CD4-positive, alpha-beta T cell (primary cell): ENCODE measurements at regions not wholly inside any gene's neighbourhood (a gene's known extent, or its start where the extent isn't known, plus 50 kb on each side); places are given as distances from the start of the nearest gene placed in this dataset.

Source experiments
- ATAC-seq: fragments of 200-7000 bp; cut with Tn5 transposase; one replicate; pipeline ENCODE4 v1.10.0; 2022; ENCODE audit warnings: mild to moderate bottlenecking; ENCODE audit not compliant: poor library complexity
- CTCF ChIA-PET: fragments of 350-600 bp; sonication (Branson Sonifier 250); formaldehyde crosslinking; loops from one replicate; lab custom pipeline; 2021; ENCODE audit warnings: antibody characterized with exemption, inconsistent platforms; lab: Charles Lee
- POLR2A ChIA-PET: fragments of 350-600 bp; sonication (Branson Sonifier 250); formaldehyde crosslinking; loops from one replicate; lab custom pipeline; 2021; ENCODE audit warnings: antibody characterized with exemption, inconsistent platforms; lab: Charles Lee
- DNase-seq, 14 experiments: peaks; one replicate each; pipeline ENCODE4 v3.0.0-alpha.2; 2013 to 2020; ENCODE audit warnings: mixed read lengths in 2 of 14
- H3K27ac ChIP-seq, 2 donors: one replicate each; pipeline versions ENCODE4 v1.5.1 to v1.7.0; 2013; ENCODE audit warnings: low read length in 2 of 2, low read depth in 1 of 2, mild to moderate bottlenecking in 1 of 2
- H3K27me3 ChIP-seq, 2 experiments: 1 replicate in 1 of 2; 2 replicates in 1 of 2; pipeline versions ENCODE4 v1.6.1 to v1.7.0; 2013; ENCODE audit warnings: low read length in 2 of 2, control low read depth in 1 of 2, mild to moderate bottlenecking in 1 of 2, moderate library complexity in 1 of 2; ENCODE audit not compliant: insufficient read depth in 2 of 2, control insufficient read depth in 1 of 2
- H3K36me3 ChIP-seq: one replicate; pipeline ENCODE4 v1.6.1; 2013; ENCODE audit warnings: low read length, control low read depth; ENCODE audit not compliant: insufficient read depth
- H3K4me1 ChIP-seq: one replicate; pipeline ENCODE4 v1.6.1; 2013; ENCODE audit warnings: low read length, control low read depth; ENCODE audit not compliant: insufficient read depth
- H3K4me3 ChIP-seq: one replicate; pipeline ENCODE4 v1.5.1; 2013; ENCODE audit warnings: mild to moderate bottlenecking, low read length, moderate library complexity
- H3K9me3 ChIP-seq, 2 experiments: 1 replicate in 1 of 2; 2 replicates in 1 of 2; pipeline versions ENCODE4 v1.6.1 to v1.7.0; 2013; ENCODE audit warnings: low read length in 2 of 2, mild to moderate bottlenecking in 2 of 2, control low read depth in 1 of 2, moderate library complexity in 1 of 2; ENCODE audit not compliant: control insufficient read depth in 1 of 2, insufficient read depth in 1 of 2
- H3K27ac Mint-ChIP-seq: one replicate; pipeline ENCODE4 v1.8.0; 2020; ENCODE audit warnings: mixed read lengths
- H3K27me3 Mint-ChIP-seq: one replicate; pipeline ENCODE4 v1.8.0; 2021; ENCODE audit warnings: mixed read lengths
- H3K36me3 Mint-ChIP-seq: one replicate; pipeline ENCODE4 v1.8.0; 2021; ENCODE audit warnings: low read depth, mixed read lengths
- H3K4me1 Mint-ChIP-seq: one replicate; pipeline ENCODE4 v1.8.0; 2021; ENCODE audit warnings: low read depth, mixed read lengths
- H3K4me3 Mint-ChIP-seq: one replicate; pipeline ENCODE4 v1.8.0; 2020; ENCODE audit warnings: mild to moderate bottlenecking, mixed read lengths
- H3K9me3 Mint-ChIP-seq: one replicate; pipeline ENCODE4 v1.8.0; 2020; ENCODE audit warnings: mixed read lengths
- intact Hi-C, 2 experiments: fragments of 100-400 bp; cut with DNase I in 1 of 2; cut with micrococcal nuclease in 1 of 2; formaldehyde crosslinking; loops; one replicate each; pipeline versions ENCODE4 v1.15.1 to v1.9.0; 2023 to 2025; cut with DNase I, micrococcal nuclease
- TF ChIP-seq, protein P1 (sequence below): fragments of 200-600 bp; IDR thresholded peaks from one replicate; pipeline ENCODE4 v1.8.0; 2022; ENCODE audit warnings: antibody characterized with exemption, mild to moderate bottlenecking

DNA sequence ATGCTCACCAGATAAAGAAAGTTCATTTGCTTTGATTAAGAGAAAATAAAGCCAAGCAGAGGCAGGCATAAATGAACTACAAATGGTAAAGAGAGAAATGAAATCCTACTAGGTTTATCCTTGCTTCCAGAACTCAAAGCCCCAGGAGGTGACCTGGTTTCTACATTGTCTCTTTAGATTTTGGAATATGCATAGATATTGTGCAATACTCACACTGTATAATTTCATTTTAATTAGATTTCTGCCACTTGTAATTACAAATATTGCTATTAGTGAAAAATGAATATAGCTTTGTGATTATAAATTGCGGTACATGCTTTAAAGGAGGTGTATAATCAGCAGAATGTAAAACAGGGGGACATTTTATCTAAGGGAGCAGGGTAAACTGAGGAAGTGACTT is 76.9 kb upstream of the NRXN1 start:
- Histone ChIP-seq H3K27me3 (no peaks in the 10 kb centered on the region), H3K27ac (no peak overlapping the region), H3K4me1 (no peaks in the 10 kb centered on the region), H3K4me3 (no peak overlapping the region), H3K36me3 (no peaks in the 10 kb centered on the region), H3K9me3 (no peaks in the 10 kb centered on the region)
- ATAC-seq, result no peak
- no peak overlapping the region for H3K4me3 Mint-ChIP-seq
- intact Hi-C loops, result no loop called here
- TF ChIP-seq, protein P1, sequence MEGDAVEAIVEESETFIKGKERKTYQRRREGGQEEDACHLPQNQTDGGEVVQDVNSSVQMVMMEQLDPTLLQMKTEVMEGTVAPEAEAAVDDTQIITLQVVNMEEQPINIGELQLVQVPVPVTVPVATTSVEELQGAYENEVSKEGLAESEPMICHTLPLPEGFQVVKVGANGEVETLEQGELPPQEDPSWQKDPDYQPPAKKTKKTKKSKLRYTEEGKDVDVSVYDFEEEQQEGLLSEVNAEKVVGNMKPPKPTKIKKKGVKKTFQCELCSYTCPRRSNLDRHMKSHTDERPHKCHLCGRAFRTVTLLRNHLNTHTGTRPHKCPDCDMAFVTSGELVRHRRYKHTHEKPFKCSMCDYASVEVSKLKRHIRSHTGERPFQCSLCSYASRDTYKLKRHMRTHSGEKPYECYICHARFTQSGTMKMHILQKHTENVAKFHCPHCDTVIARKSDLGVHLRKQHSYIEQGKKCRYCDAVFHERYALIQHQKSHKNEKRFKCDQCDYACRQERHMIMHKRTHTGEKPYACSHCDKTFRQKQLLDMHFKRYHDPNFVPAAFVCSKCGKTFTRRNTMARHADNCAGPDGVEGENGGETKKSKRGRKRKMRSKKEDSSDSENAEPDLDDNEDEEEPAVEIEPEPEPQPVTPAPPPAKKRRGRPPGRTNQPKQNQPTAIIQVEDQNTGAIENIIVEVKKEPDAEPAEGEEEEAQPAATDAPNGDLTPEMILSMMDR, result no peak
- H3K9me3 Mint-ChIP-seq, result peaks cover 2% of the 10 kb centered on the region
- DNase-seq, result no peak
- H3K27ac Mint-ChIP-seq, result no peak overlapping the region
- CTCF ChIA-PET, result no interaction called here
- H3K36me3 Mint-ChIP-seq, result no peaks in the 10 kb centered on the region
- H3K27me3 Mint-ChIP-seq, result no peaks in the 10 kb centered on the region
- H3K4me1 Mint-ChIP-seq, result no peaks in the 10 kb centered on the region
- POLR2A ChIA-PET, result no interaction called here

DNA sequence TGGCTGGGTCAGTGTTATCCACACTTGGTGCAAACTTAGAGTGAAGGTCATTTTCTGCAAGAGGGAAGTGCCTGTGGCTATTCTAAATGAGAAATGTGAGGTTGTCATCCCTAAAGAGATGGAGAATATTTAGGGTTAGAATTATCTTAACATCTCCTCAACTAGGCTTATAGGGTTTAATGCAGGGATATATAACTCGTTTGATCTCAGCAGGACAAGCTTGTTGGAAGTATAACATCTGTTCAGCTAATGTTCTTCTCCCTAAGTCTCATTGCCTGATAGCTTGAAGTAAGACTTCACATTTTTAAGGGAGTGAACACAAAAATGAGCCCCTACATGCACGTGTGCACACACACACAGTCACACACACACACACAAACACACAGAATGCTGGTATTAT is 75.9 kb upstream of the NRXN1 start:
- TF ChIP-seq, protein P1, result no peak
- ATAC-seq (no peak), DNase-seq (no peak)
- Mint-ChIP-seq H3K4me1 (no peaks in the 10 kb centered on the region), H3K4me3 (no peak overlapping the region), H3K27ac (no peak overlapping the region), H3K27me3 (no peaks in the 10 kb centered on the region), H3K36me3 (no peaks in the 10 kb centered on the region), H3K9me3 (peaks cover 2% of the 10 kb centered on the region)
- intact Hi-C loops, result no loop called here
- ChIA-PET CTCF (no interaction called here), POLR2A (no interaction called here)
- Histone ChIP-seq H3K4me1 (no peaks in the 10 kb centered on the region), H3K4me3 (no peak overlapping the region), H3K36me3 (no peaks in the 10 kb centered on the region), H3K27ac (no peak overlapping the region), H3K9me3 (peaks cover 0 to 8% of the 10 kb centered on the region in 2 experiments), H3K27me3 (no peaks in the 10 kb centered on the region)

DNA sequence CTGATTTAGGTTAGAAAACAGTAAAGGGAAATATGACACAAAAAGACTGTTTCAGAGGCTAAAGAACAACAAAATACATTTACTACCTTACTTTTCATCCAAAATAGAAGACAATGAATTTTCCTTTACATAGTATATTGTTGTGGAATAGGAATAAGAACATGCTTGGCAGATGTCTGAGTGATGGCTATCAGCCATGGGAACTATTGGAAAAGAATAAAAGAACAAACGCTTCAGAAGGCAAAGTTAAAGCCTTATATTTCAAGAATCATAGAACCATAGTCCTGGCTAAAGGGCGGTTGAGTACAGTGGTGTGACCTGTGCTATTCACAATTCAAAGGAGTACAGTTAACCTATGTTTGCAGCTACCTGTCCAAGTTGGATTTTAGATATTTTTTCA is 73.9 kb upstream of the NRXN1 start:
- H3K4me3 ChIP-seq, result no peak overlapping the region
- Mint-ChIP-seq H3K36me3 (no peaks in the 10 kb centered on the region), H3K4me3 (no peak overlapping the region), H3K4me1 (no peaks in the 10 kb centered on the region), H3K27me3 (no peaks in the 10 kb centered on the region), H3K27ac (no peak overlapping the region), H3K9me3 (peaks cover 2% of the 10 kb centered on the region)
- no peaks in the 10 kb centered on the region for H3K27me3 ChIP-seq
- H3K27ac ChIP-seq, result no peak overlapping the region
- no peaks in the 10 kb centered on the region for H3K36me3 ChIP-seq
- no peaks in the 10 kb centered on the region for H3K4me1 ChIP-seq
- TF ChIP-seq, protein P1, result no peak
- intact Hi-C loops, result no loop called here
- DNase-seq (no peak), ATAC-seq (no peak)
- peaks cover 0 to 8% of the 10 kb centered on the region in 2 experiments for H3K9me3 ChIP-seq
- ChIA-PET CTCF (no interaction called here), POLR2A (no interaction called here)
